Endothelial cell of umbilical vein (primary cell): ENCODE measurements at regions not wholly inside any gene's neighbourhood (a gene's known extent, or its start where the extent isn't known, plus 50 kb on each side); places are given as distances from the start of the nearest gene placed in this dataset.

Experiments
- BruUV-seq: library from RNA; stranded (reverse); fragments of 400-500 nt; replicated peaks from 2 replicates; lab custom pipeline; 2021; lab: Mats Ljungman, UMichigan
- CTCF ChIA-PET: fragments of 300-600, 350-600 bp; sonication (Branson Sonifier 250); formaldehyde crosslinking; loops from one replicate; lab custom pipeline; 2021; ENCODE audit warnings: antibody characterized with exemption, inconsistent platforms; lab: Charles Lee
- POLR2A ChIA-PET: fragments of 300-600, 350-600 bp; sonication (Branson Sonifier 250); formaldehyde crosslinking; loops from one replicate; lab custom pipeline; 2021; ENCODE audit warnings: antibody characterized with exemption, inconsistent platforms; lab: Charles Lee
- DNase-seq: peaks from one replicate; pipeline ENCODE4 v3.0.0-alpha.2; 2011; ENCODE audit warnings: low read depth, low spot score
- FAIRE-seq: peaks from 2 replicates; lab custom pipeline; 2011; peaks lifted over from hg19 to GRCh38; lab: Jason Lieb, UNC
- H2AFZ ChIP-seq: 2 replicates; pipeline ENCODE4 v1.6.0; 2012; ENCODE audit warnings: low read depth, low read length, control low read depth, inconsistent platforms
- H3K27ac ChIP-seq: 2 replicates; pipeline ENCODE4 v1.5.1; 2011; ENCODE audit warnings: low read depth, mild to moderate bottlenecking, control low read depth, low read length, moderate library complexity; ENCODE audit not compliant: insufficient read depth
- H3K27me3 ChIP-seq, 2 experiments: 2 replicates each; pipeline versions ENCODE4 v1.6.0 to v1.6.1; 2011; ENCODE audit warnings: low read length in 2 of 2, mixed read lengths in 1 of 2; ENCODE audit not compliant: control insufficient read depth in 2 of 2, insufficient read depth in 2 of 2
- H3K36me3 ChIP-seq, 2 experiments: 2 replicates in 1 of 2; 3 replicates in 1 of 2; pipeline ENCODE4 v1.5.1; 2011; ENCODE audit warnings: low read length in 2 of 2, mild to moderate bottlenecking in 1 of 2, moderate library complexity in 1 of 2; ENCODE audit not compliant: control insufficient read depth in 2 of 2, insufficient read depth in 2 of 2; ENCODE audit errors: extremely low read depth in 1 of 2
- H3K4me1 ChIP-seq: 3 replicates; pipeline ENCODE4 v1.5.1; 2011; ENCODE audit warnings: mild to moderate bottlenecking, low read length; ENCODE audit not compliant: control insufficient read depth, insufficient read depth; ENCODE audit errors: extremely low read depth
- H3K4me2 ChIP-seq: 2 replicates; pipeline ENCODE4 v1.6.1; 2011; ENCODE audit warnings: low read length, control low read depth, mixed read lengths; ENCODE audit not compliant: insufficient read depth
- H3K4me3 ChIP-seq, 3 experiments: fragments of 200-600 bp in 1 of 3; sonication (generic), shearing (Covaris generic) in 1 of 3; replicated peaks in 1 of 3; 2 replicates each; pipeline ENCODE4 v1.5.1; 2011 to 2016; ENCODE audit warnings: control low read depth in 3 of 3, low read length in 3 of 3, mild to moderate bottlenecking in 2 of 3, inconsistent platforms in 1 of 3, low read depth in 1 of 3, moderate library complexity in 1 of 3; ENCODE audit not compliant: insufficient read depth in 1 of 3
- H3K79me2 ChIP-seq: 2 replicates; pipeline ENCODE4 v1.6.0; 2012; ENCODE audit warnings: low read length, inconsistent platforms; ENCODE audit not compliant: control insufficient read depth, insufficient read depth
- H3K9ac ChIP-seq: replicated peaks from 2 replicates; pipeline ENCODE3; 2011; ENCODE audit warnings: low read length, control low read depth; ENCODE audit not compliant: insufficient read depth; ENCODE audit errors: extremely low read depth
- H3K9me1 ChIP-seq: replicated peaks from 3 replicates; pipeline ENCODE4 v1.6.0; 2011; ENCODE audit warnings: mild to moderate bottlenecking, low read length; ENCODE audit not compliant: control insufficient read depth, insufficient read depth; ENCODE audit errors: extremely low read depth
- H3K9me3 ChIP-seq: replicated peaks from 2 replicates; pipeline ENCODE4 v1.5.1; 2012; ENCODE audit warnings: low read length, inconsistent platforms; ENCODE audit not compliant: control insufficient read depth, insufficient read depth
- H4K20me1 ChIP-seq: replicated peaks from 2 replicates; pipeline ENCODE3; 2011; ENCODE audit warnings: mild to moderate bottlenecking, low read length; ENCODE audit not compliant: control insufficient read depth, insufficient read depth; ENCODE audit errors: extremely low read depth
- CTCF ChIP-seq, 2 donors: IDR thresholded peaks; 1 replicate in 1 of 2; 2 replicates in 1 of 2; pipeline ENCODE4 v1.5.1; 2011; ENCODE audit warnings: low read length in 2 of 2, mild to moderate bottlenecking in 2 of 2, moderate library complexity in 2 of 2, control low read depth in 1 of 2, inconsistent platforms in 1 of 2, low read depth in 1 of 2; ENCODE audit not compliant: insufficient read depth in 1 of 2; ENCODE audit errors: extremely low read depth in 1 of 2
- EZH2 ChIP-seq: IDR thresholded peaks from 2 replicates; pipeline ENCODE4 v1.6.1; 2012; ENCODE audit warnings: borderline replicate concordance, low read depth, mild to moderate bottlenecking, moderate library complexity, low read length, inconsistent platforms; ENCODE audit not compliant: severe bottlenecking
- FOS ChIP-seq: IDR thresholded peaks from 2 replicates; pipeline ENCODE4 v1.6.1; 2011; ENCODE audit warnings: mild to moderate bottlenecking, low read length, moderate library complexity, borderline replicate concordance; ENCODE audit not compliant: insufficient read depth
- GATA2 ChIP-seq: IDR thresholded peaks from 2 replicates; pipeline ENCODE4 v1.7.0; 2011; ENCODE audit warnings: low read depth, mild to moderate bottlenecking, moderate library complexity, mixed read lengths, low read length; ENCODE audit not compliant: insufficient read length, insufficient read depth
- JUN ChIP-seq: IDR thresholded peaks from 2 replicates; pipeline ENCODE4 v1.6.1; 2011; ENCODE audit warnings: borderline replicate concordance, low read depth; ENCODE audit not compliant: insufficient read length, insufficient read depth
- MAX ChIP-seq: IDR thresholded peaks from 2 replicates; pipeline ENCODE4 v1.6.1; 2011; ENCODE audit not compliant: insufficient read depth, insufficient read length
- POLR2A ChIP-seq: IDR thresholded peaks from 2 replicates; pipeline ENCODE4 v1.6.1; 2012; ENCODE audit warnings: low read depth, mild to moderate bottlenecking, control low read depth, low read length
- POLR2AphosphoS5 ChIP-seq: IDR thresholded peaks from 2 replicates; pipeline ENCODE4 v1.6.1; 2012; ENCODE audit warnings: low read depth, mild to moderate bottlenecking, control low read depth, low read length, moderate library complexity; ENCODE audit not compliant: insufficient read depth
- dilution Hi-C: fragments of 300-500 bp; cut with MboI; formaldehyde crosslinking; loops from one replicate; pipeline ENCODE4 v1.15.0; 2019; ENCODE audit warnings: low sequenced_read_pairs; ENCODE audit not compliant: extremely low pct_ligation_motif_present
- intact Hi-C: fragments of 100-400 bp; cut with micrococcal nuclease; formaldehyde crosslinking; loops from one replicate; pipeline ENCODE4 v1.10.0; 2022

- no peak for DNase-seq
- H3K4me3 ChIP-seq, result no peak overlapping the region
- H4K20me1 ChIP-seq, result no peaks in the 10 kb centered on the region
- H3K27ac ChIP-seq, result no peak overlapping the region
- no peak overlapping the region for H3K9ac ChIP-seq
- TF ChIP-seq CTCF (IDR thresholded peaks at IDR 0.05; ENCODE audit: extremely low read depth in 1 of 2, insufficient read depth in 1 of 2, low read depth in 1 of 2, low read length in 2 of 2) (no peak), MAX (no peak), FOS (no peak), EZH2 (no peak), POLR2A (no peak), GATA2 (no peak), POLR2AphosphoS5 (no peak), JUN (no peak)
- H3K79me2 ChIP-seq, result peaks cover 4% of the 10 kb centered on the region
- no peak for FAIRE-seq
- H3K27me3 ChIP-seq, result no peaks in the 10 kb centered on the region
- no peaks in the 10 kb centered on the region for H3K9me1 ChIP-seq
- POLR2A ChIA-PET, result no interaction called here
- dilution Hi-C loops (no loop called here), intact Hi-C loops (no loop called here)
- BruUV-seq, result no TSS peak
- peaks cover 22% of the 10 kb centered on the region for H3K4me1 ChIP-seq
- H2AFZ ChIP-seq, result no peak overlapping the region
- H3K36me3 ChIP-seq, result no peaks in the 10 kb centered on the region
- H3K9me3 ChIP-seq, result no peaks in the 10 kb centered on the region
- no peak overlapping the region for H3K4me2 ChIP-seq
- CTCF ChIA-PET, result interaction anchor here (1.2 to 2.9 kb wide), 5 partner anchors 8 to 73 kb away, joined by 3 to 19 read pairs (median 5); no protein-coding TSS in a partner anchor
Observed at GRCh38 chr17:77473615-77474226, 333.0 kb downstream of the SEC14L1 start.
